Panc1 (cell line): ENCODE measurements at regions not wholly inside any gene's neighbourhood (a gene's known extent, or its start where the extent isn't known, plus 50 kb on each side); places are given as distances from the start of the nearest gene placed in this dataset.

Experiments
- ATAC-seq: fragments of 200-7000 bp; cut with Tn5 transposase; 2 replicates; pipeline ENCODE4 v1.9.1; 2020; ENCODE audit warnings: mild to moderate bottlenecking, moderate library complexity
- BruUV-seq: library from RNA; stranded (reverse); fragments of 400-500 nt; replicated peaks from 2 replicates; lab custom pipeline; 2021; lab: Mats Ljungman, UMichigan
- CTCF ChIA-PET: fragments of 300-600 bp; sonication (Branson Sonifier 250); formaldehyde crosslinking; loops from one replicate; lab custom pipeline; 2022; ENCODE audit warnings: antibody characterized with exemption; lab: Charles Lee
- POLR2A ChIA-PET: fragments of 300-600 bp; sonication (Branson Sonifier 250); formaldehyde crosslinking; loops from one replicate; lab custom pipeline; 2022; ENCODE audit warnings: antibody characterized with exemption; lab: Charles Lee
- DNase-seq: peaks from one replicate; pipeline ENCODE4 v3.0.0-alpha.2; 2010; ENCODE audit warnings: low read depth, low spot score
- H3K27ac ChIP-seq: 2 replicates; pipeline ENCODE4 v1.5.1; 2011; ENCODE audit warnings: mild to moderate bottlenecking, low read length, inconsistent platforms
- H3K27me3 ChIP-seq: fragments of 200-500 bp; sonication (Bioruptor generic); 2 replicates; pipeline ENCODE4 v1.6.0; 2014; ENCODE audit warnings: low read length, inconsistent platforms; ENCODE audit not compliant: control insufficient read depth, insufficient read depth
- H3K36me3 ChIP-seq: fragments of 200-500 bp; sonication (Bioruptor generic); 2 replicates; pipeline ENCODE4 v1.5.1; 2014; ENCODE audit warnings: inconsistent platforms, mild to moderate bottlenecking, low read length, moderate library complexity; ENCODE audit not compliant: control insufficient read depth, insufficient read depth
- H3K4me1 ChIP-seq: 2 replicates; pipeline ENCODE4 v1.5.1; 2011; ENCODE audit warnings: inconsistent platforms, mild to moderate bottlenecking, low read length, moderate library complexity; ENCODE audit not compliant: control insufficient read depth, insufficient read depth
- H3K4me3 ChIP-seq, 2 experiments: 2 replicates each; pipeline ENCODE4 v1.5.1; 2011 to 2012; ENCODE audit warnings: low read depth in 2 of 2, low read length in 2 of 2, mild to moderate bottlenecking in 2 of 2, inconsistent platforms in 1 of 2, moderate library complexity in 1 of 2
- H3K9me3 ChIP-seq: fragments of 200-500 bp; sonication (Bioruptor generic); 2 replicates; pipeline ENCODE4 v1.5.1; 2014; ENCODE audit warnings: low read depth, mild to moderate bottlenecking, inconsistent platforms, low read length, moderate library complexity; ENCODE audit not compliant: control insufficient read depth, insufficient read depth
- CTCF ChIP-seq: fragments of 450-650 bp; IDR thresholded peaks from 2 replicates; pipeline ENCODE4 v1.5.1; 2017; ENCODE audit warnings: mild to moderate bottlenecking
- POLR2AphosphoS5 ChIP-seq: IDR thresholded peaks from 2 replicates; pipeline ENCODE4 v1.6.1; 2012; ENCODE audit warnings: mild to moderate bottlenecking, low read depth, low read length, moderate library complexity
- SIN3A ChIP-seq: IDR thresholded peaks from 2 replicates; pipeline ENCODE4 v1.6.1; 2012; ENCODE audit warnings: low read depth, mild to moderate bottlenecking, low read length, moderate library complexity, borderline replicate concordance; ENCODE audit not compliant: insufficient read depth
- TCF7L2 ChIP-seq: IDR thresholded peaks from 2 replicates; pipeline ENCODE4 v1.6.1; 2011; ENCODE audit warnings: mild to moderate bottlenecking, low read depth, low read length, inconsistent platforms
- in situ Hi-C: cut with HindIII; loops from 2 replicates; pipeline ENCODE4 v1.10.0; 2016; ENCODE audit warnings: low sequenced_read_pairs, low pct_unique_long_range_greater_than_20kb
- intact Hi-C: fragments of 100-400 bp; cut with micrococcal nuclease; formaldehyde crosslinking; loops from one replicate; pipeline ENCODE4 v1.10.0; 2022; ENCODE audit not compliant: unreplicated experiment
- TF ChIP-seq, protein P1 (sequence below), 2 experiments: IDR thresholded peaks; 2 replicates each; pipeline ENCODE4 v1.6.1; 2011 to 2012; ENCODE audit warnings: low read depth in 2 of 2, control low read depth in 1 of 2, low read length in 1 of 2, mild to moderate bottlenecking in 1 of 2, moderate library complexity in 1 of 2; ENCODE audit not compliant: insufficient read depth in 1 of 2

DNA sequence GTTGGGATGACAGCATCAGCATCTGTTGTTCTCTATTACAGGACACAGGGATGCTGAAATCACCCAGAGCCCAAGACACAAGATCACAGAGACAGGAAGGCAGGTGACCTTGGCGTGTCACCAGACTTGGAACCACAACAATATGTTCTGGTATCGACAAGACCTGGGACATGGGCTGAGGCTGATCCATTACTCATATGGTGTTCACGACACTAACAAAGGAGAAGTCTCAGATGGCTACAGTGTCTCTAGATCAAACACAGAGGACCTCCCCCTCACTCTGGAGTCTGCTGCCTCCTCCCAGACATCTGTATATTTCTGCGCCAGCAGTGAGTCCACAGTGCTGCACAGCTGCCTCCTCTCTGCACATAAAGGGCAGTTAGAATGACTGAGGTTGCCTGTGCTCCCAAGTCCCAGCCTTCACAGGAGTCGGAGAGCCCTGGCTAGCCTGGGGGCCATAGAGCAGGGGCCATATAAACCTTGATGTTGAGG, 142.2 kb upstream of the PRSS58 start:
- Histone ChIP-seq H3K27me3 (no peaks in the 10 kb centered on the region; the same call in 1 of the 2 replicates), H3K27ac (no peak overlapping the region), H3K9me3 (no peaks in the 10 kb centered on the region), H3K4me1 (no peaks in the 10 kb centered on the region), H3K4me3 (no peak overlapping the region), H3K36me3 (no peaks in the 10 kb centered on the region)
- no peak for DNase-seq
- no TSS peak for BruUV-seq
- ATAC-seq: no peak
- TF ChIP-seq SIN3A (no peak), TCF7L2 (no peak), POLR2AphosphoS5 (no peak), CTCF (no peak)
- TF ChIP-seq, protein P1, sequence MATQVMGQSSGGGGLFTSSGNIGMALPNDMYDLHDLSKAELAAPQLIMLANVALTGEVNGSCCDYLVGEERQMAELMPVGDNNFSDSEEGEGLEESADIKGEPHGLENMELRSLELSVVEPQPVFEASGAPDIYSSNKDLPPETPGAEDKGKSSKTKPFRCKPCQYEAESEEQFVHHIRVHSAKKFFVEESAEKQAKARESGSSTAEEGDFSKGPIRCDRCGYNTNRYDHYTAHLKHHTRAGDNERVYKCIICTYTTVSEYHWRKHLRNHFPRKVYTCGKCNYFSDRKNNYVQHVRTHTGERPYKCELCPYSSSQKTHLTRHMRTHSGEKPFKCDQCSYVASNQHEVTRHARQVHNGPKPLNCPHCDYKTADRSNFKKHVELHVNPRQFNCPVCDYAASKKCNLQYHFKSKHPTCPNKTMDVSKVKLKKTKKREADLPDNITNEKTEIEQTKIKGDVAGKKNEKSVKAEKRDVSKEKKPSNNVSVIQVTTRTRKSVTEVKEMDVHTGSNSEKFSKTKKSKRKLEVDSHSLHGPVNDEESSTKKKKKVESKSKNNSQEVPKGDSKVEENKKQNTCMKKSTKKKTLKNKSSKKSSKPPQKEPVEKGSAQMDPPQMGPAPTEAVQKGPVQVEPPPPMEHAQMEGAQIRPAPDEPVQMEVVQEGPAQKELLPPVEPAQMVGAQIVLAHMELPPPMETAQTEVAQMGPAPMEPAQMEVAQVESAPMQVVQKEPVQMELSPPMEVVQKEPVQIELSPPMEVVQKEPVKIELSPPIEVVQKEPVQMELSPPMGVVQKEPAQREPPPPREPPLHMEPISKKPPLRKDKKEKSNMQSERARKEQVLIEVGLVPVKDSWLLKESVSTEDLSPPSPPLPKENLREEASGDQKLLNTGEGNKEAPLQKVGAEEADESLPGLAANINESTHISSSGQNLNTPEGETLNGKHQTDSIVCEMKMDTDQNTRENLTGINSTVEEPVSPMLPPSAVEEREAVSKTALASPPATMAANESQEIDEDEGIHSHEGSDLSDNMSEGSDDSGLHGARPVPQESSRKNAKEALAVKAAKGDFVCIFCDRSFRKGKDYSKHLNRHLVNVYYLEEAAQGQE (IDR thresholded peaks at IDR 0.05; ENCODE audit: insufficient read depth in 1 of 2, low read depth in 2 of 2, low read length in 1 of 2): no peak
- POLR2A ChIA-PET: no interaction called here
- in situ Hi-C loops (no loop called here), intact Hi-C loops (no loop called here)
- CTCF ChIA-PET: no interaction called here

GRCh38 chr7:142391191-142391992, 133.5 kb upstream of the PRSS58 start:
- DNase-seq (no peak), ATAC-seq (peak; percentile 42)
- H3K27me3 ChIP-seq: no peaks in the 10 kb centered on the region; the same call in 1 of the 2 replicates
- BruUV-seq: no TSS peak
- POLR2A ChIA-PET: no interaction called here
- H3K27ac ChIP-seq: no peak overlapping the region
- TF ChIP-seq CTCF (peak; percentile 31; the same call in 1 of the 2 replicates), SIN3A (no peak)
- no peaks in the 10 kb centered on the region for H3K9me3 ChIP-seq
- no peaks in the 10 kb centered on the region for H3K36me3 ChIP-seq
- intact Hi-C loops (no loop called here), in situ Hi-C loops (no loop called here)
- no peaks in the 10 kb centered on the region for H3K4me1 ChIP-seq
- CTCF ChIA-PET: no interaction called here
- no peak overlapping the region for H3K4me3 ChIP-seq
